Tibial nerve (tissue), 4 donors: ENCODE measurements at regions not wholly inside any gene's neighbourhood (a gene's known extent, or its start where the extent isn't known, plus 50 kb on each side); places are given as distances from the start of the nearest gene placed in this dataset.
A peak's percentile ranks its signal among the peaks of the same experiment; 100 is the strongest.

Experiments used
- DNase-seq, 2 donors: peaks; one replicate each; pipeline ENCODE4 v3.0.0-alpha.2; 2019; ENCODE audit warnings: low spot score in 2 of 2
- H3K27ac ChIP-seq, 4 donors: fragments of 200-600 bp; sonication (generic) in 3 of 4; one replicate each; pipeline ENCODE4 v1.5.1; 2017 to 2019; ENCODE audit warnings: mild to moderate bottlenecking in 1 of 4
- H3K27me3 ChIP-seq, 2 donors: fragments of 200-600 bp; sonication (generic) in 1 of 2; one replicate each; pipeline versions ENCODE4 v1.5.1 to v1.6.0; 2017 to 2019
- H3K36me3 ChIP-seq, 3 donors: fragments of 200-600 bp; sonication (generic); one replicate each; pipeline ENCODE4 v1.5.1; 2018 to 2019
- H3K4me1 ChIP-seq, 4 donors: fragments of 200-600 bp; sonication (generic) in 3 of 4; one replicate each; pipeline ENCODE4 v1.5.1; 2017 to 2019
- H3K4me3 ChIP-seq, 4 donors: fragments of 200-600 bp; sonication (generic) in 3 of 4; one replicate each; pipeline ENCODE4 v1.5.1; 2017 to 2019; ENCODE audit warnings: mild to moderate bottlenecking in 1 of 4, moderate library complexity in 1 of 4
- H3K9me3 ChIP-seq, 4 donors: fragments of 200-600 bp; sonication (generic) in 3 of 4; one replicate each; pipeline ENCODE4 v1.5.1; 2017 to 2019
- CTCF ChIP-seq, 5 experiments: fragments of 200-600 bp in 3 of 5; fragments of 450-650 bp in 2 of 5; sonication (generic) in 3 of 5; IDR thresholded peaks; one replicate each; pipeline ENCODE4 v1.5.1; 2016 to 2019; ENCODE audit warnings: antibody characterized with exemption in 5 of 5, mild to moderate bottlenecking in 3 of 5, moderate library complexity in 2 of 5
- EP300 ChIP-seq, 2 donors: sonication (generic); formaldehyde crosslinking; IDR thresholded peaks; one replicate each; pipeline ENCODE4 v1.6.1; 2017; ENCODE audit warnings: antibody characterized with exemption in 2 of 2, mild to moderate bottlenecking in 1 of 2
- POLR2A ChIP-seq, 2 donors: fragments of 450-650 bp; IDR thresholded peaks; one replicate each; pipeline ENCODE4 v1.6.1; 2017; ENCODE audit warnings: antibody characterized with exemption in 2 of 2, mild to moderate bottlenecking in 2 of 2, moderate library complexity in 2 of 2
- WGBS, 2 donors: methylation state at CpG; one replicate each; pipeline ENCODE4 v1.1.5; 2018; 5-methylcytosine and 5-hydroxymethylcytosine counted together

DNA sequence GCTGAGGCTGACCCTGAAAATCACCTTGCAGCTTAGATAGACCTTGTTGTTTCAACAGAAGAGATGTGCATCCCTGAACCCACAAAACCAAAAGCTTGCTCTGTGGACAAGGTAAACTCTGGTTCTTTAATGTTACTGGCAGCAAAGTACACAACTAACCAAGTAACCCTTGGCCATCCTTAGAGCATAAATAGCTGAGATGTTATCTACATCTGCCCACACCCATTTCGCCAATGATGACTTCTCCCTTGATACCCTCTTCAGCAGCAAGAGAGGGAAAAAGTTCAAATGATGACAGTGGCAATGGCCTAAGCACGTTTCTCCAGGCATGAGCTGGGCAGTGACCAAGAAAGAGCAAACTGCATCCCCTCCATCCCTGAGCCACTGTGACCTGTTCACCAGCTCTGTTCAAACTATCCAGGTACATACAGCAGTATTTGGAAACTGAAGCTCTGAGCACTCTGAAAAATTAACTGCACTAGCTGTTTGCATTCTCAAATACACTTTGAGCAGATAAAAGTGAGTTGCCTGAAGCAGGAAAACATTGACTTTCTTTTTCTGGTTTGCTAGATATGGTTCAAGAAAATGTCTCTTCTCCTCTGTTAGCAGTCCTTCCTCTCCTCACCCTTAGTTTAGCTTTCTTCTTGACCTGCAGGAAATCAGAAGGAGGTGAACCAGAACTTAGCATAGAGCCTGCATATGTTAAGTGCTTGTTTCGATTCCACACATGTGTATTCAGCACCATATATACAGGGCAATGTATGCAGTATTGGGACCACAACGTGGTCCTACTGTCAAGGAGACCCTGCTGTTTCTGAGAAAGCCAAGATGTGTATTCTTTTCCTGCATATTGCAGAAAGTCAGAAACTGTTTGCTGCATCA, 231.7 kb downstream of the FOXO1 start:
- no peak overlapping the region for H3K27ac ChIP-seq
- 86 to 89% methylated on average over 4 of the region's 4 CpGs for WGBS, 2 donors
- TF ChIP-seq EP300 (IDR thresholded peaks at IDR 0.05) (no peak), POLR2A (IDR thresholded peaks at IDR 0.05) (no peak), CTCF (IDR thresholded peaks at IDR 0.05) (no peak)

GRCh38 chr13:40438022-40438680, 228.3 kb downstream of the FOXO1 start:
- H3K4me3 ChIP-seq = peak overlapping the region in 1 of 4 donors; percentile 33
- H3K27ac ChIP-seq = peak overlapping the region; percentile 70 to 82 (median 77)
- TF ChIP-seq EP300 (IDR thresholded peaks at IDR 0.05) (no peak), CTCF (IDR thresholded peaks at IDR 0.05) (no peak), POLR2A (IDR thresholded peaks at IDR 0.05) (no peak)
- H3K36me3 ChIP-seq = no peaks in the 10 kb centered on the region
- H3K9me3 ChIP-seq = no peaks in the 10 kb centered on the region
- no peaks in the 10 kb centered on the region for H3K27me3 ChIP-seq
- no peak for DNase-seq
- peaks cover 6 to 47% (median 21%) of the 10 kb centered on the region in 4 donors for H3K4me1 ChIP-seq
- WGBS, 2 donors = 33 to 46% methylated on average over 6 of the region's 6 CpGs

More for the DNA sequence above, 231.7 kb downstream of the FOXO1 start:
- H3K4me1 ChIP-seq = peaks cover 0 to 30% (median 14%) of the 10 kb centered on the region in 4 donors
- H3K4me3 ChIP-seq = no peak overlapping the region
- no peaks in the 10 kb centered on the region for H3K9me3 ChIP-seq
- H3K36me3 ChIP-seq = no peaks in the 10 kb centered on the region
- no peak for DNase-seq
- H3K27me3 ChIP-seq = no peaks in the 10 kb centered on the region

DNA sequence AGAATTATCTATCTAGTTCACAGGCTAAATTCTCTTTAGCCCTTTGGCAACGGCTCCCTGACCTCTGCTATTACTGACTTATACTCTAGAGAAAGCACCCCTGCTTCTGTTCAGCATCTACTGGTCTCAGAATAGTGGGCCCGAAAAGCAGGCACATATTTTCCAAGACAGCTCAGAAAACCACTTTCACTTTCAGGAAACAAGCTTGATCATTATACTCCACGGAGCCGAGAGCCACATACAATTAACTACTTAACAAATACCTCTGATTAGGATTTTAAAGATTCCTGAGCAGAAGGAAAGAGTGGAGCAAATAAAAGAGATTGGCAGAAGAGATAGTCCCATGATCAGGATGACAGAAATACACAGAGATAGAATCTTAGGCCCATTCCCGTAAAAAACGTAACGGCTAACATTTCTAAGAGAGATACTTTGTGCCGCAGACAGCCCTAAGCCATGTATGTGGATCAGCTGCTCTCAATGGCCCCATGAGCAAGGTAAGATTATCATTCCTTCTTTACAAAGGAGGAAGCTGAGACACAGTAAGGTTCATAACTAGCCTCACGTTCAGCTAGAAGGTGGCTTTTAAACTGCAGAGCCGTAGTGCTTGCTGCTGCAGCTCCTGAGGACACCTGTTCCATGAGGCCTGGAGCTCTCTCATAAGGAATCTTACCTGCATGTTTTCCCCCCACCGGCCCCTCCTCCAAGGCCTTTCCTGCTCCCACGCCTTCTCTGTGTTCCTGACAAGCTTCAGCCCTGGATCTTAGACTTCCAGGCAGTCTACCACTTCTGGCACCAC, 227.2 kb downstream of the FOXO1 start:
- Histone ChIP-seq H3K4me3 (peak overlapping the region in 1 of 4 donors; percentile 33), H3K9me3 (no peaks in the 10 kb centered on the region), H3K36me3 (no peaks in the 10 kb centered on the region), H3K27ac (peak overlapping the region; percentile 70 to 82 (median 77)), H3K27me3 (no peaks in the 10 kb centered on the region), H3K4me1 (peaks cover 6 to 47% (median 21%) of the 10 kb centered on the region in 4 donors)
- peak in 1 of 2 donors; percentile 30 for DNase-seq
- peak in 1 of 2 donors; percentile 49 for TF ChIP-seq EP300 (IDR thresholded peaks at IDR 0.05)
- TF ChIP-seq CTCF (IDR thresholded peaks at IDR 0.05) = no peak
- WGBS, 2 donors = 33 to 35% methylated on average over 12 of the region's 12 CpGs

- Histone ChIP-seq H3K9me3 (no peaks in the 10 kb centered on the region), H3K4me3 (no peak overlapping the region), H3K36me3 (no peaks in the 10 kb centered on the region), H3K27ac (peak overlapping the region; percentile 70 to 82 (median 77)), H3K27me3 (no peaks in the 10 kb centered on the region), H3K4me1 (peaks cover 6 to 47% (median 21%) of the 10 kb centered on the region in 4 donors)
- TF ChIP-seq EP300 (IDR thresholded peaks at IDR 0.05) = peak in 1 of 2 donors; percentile 43
- TF ChIP-seq POLR2A (IDR thresholded peaks at IDR 0.05) = no peak
- DNase-seq = peak in 1 of 2 donors; percentile 43
Measured at GRCh38 chr13:40439928-40440327, 226.5 kb downstream of the FOXO1 start.

- TF ChIP-seq CTCF (IDR thresholded peaks at IDR 0.05) = peak in 1 of 5 experiments; percentile 14
- peak in 1 of 2 donors; percentile 82 for TF ChIP-seq EP300 (IDR thresholded peaks at IDR 0.05)
- no peak for TF ChIP-seq POLR2A (IDR thresholded peaks at IDR 0.05)
- Histone ChIP-seq H3K36me3 (no peaks in the 10 kb centered on the region), H3K27ac (peak overlapping the region; percentile 70 to 82 (median 77)), H3K4me1 (peaks cover 6 to 55% (median 21%) of the 10 kb centered on the region in 4 donors), H3K4me3 (no peak overlapping the region), H3K9me3 (no peaks in the 10 kb centered on the region), H3K27me3 (no peaks in the 10 kb centered on the region)
- 28 to 36% methylated on average over 9 of the region's 9 CpGs for WGBS, 2 donors
- peak; percentile 75 to 86 for DNase-seq
Measured at GRCh38 chr13:40440990-40441820, 225.2 kb downstream of the FOXO1 start.
